ENCODE measurements at regions not wholly inside any gene's neighbourhood (a gene's known extent, or its start where the extent isn't known, plus 50 kb on each side); places are given as distances from the start of the nearest gene placed in this dataset.

GRCh38 chr9:81490605-81491331 is 198.6 kb downstream of the TLE1 start:
- no peak for DNase-seq (ENCODE audit: extremely low read depth in 1 of 2, low read depth in 1 of 2)

GRCh38 chr9:81489046-81489445 is 200.3 kb downstream of the TLE1 start:
- DNase-seq (ENCODE audit: extremely low read depth in 1 of 2, low read depth in 1 of 2), result no peak

- no peak for DNase-seq (ENCODE audit: extremely low read depth in 1 of 2, low read depth in 1 of 2)
Measured at GRCh38 chr9:81480828-81481604, 208.3 kb downstream of the TLE1 start.

- DNase-seq (ENCODE audit: extremely low read depth in 1 of 2, low read depth in 1 of 2), result no peak
Measured at GRCh38 chr9:81479573-81479972, 209.8 kb downstream of the TLE1 start.

- DNase-seq (ENCODE audit: extremely low read depth in 1 of 2, low read depth in 1 of 2), result no peak
Measured at GRCh38 chr9:81477669-81478068, 211.7 kb downstream of the TLE1 start.

GRCh38 chr9:81476813-81477490 is 212.4 kb downstream of the TLE1 start:
- DNase-seq (ENCODE audit: extremely low read depth in 1 of 2, low read depth in 1 of 2), result no peak

- no peak for DNase-seq (ENCODE audit: extremely low read depth in 1 of 2, low read depth in 1 of 2)
Measured at GRCh38 chr9:81474792-81475191, 214.6 kb downstream of the TLE1 start.

GRCh38 chr9:81474125-81474524 is 215.2 kb downstream of the TLE1 start:
- DNase-seq (ENCODE audit: extremely low read depth in 1 of 2, low read depth in 1 of 2), result no peak

- no peak for DNase-seq (ENCODE audit: extremely low read depth in 1 of 2, low read depth in 1 of 2)
Measured at GRCh38 chr9:81473708-81474107, 215.6 kb downstream of the TLE1 start.

- DNase-seq (ENCODE audit: extremely low read depth in 1 of 2, low read depth in 1 of 2), result no peak
Measured at GRCh38 chr9:81473206-81473605, 216.1 kb downstream of the TLE1 start.

- DNase-seq (ENCODE audit: extremely low read depth in 1 of 2, low read depth in 1 of 2), result no peak
Measured at GRCh38 chr9:81472701-81473100, 216.6 kb downstream of the TLE1 start.

- no peak for DNase-seq (ENCODE audit: extremely low read depth in 1 of 2, low read depth in 1 of 2)
Measured at GRCh38 chr9:81470864-81471263, 218.5 kb downstream of the TLE1 start.

- no peak for DNase-seq (ENCODE audit: extremely low read depth in 1 of 2, low read depth in 1 of 2)
Measured at GRCh38 chr9:81468084-81468595, 221.2 kb downstream of the TLE1 start.

GRCh38 chr9:81466981-81467380 is 222.4 kb downstream of the TLE1 start:
- DNase-seq (ENCODE audit: extremely low read depth in 1 of 2, low read depth in 1 of 2), result no peak

GRCh38 chr9:81465468-81466011 is 223.8 kb downstream of the TLE1 start:
- no peak for DNase-seq (ENCODE audit: extremely low read depth in 1 of 2, low read depth in 1 of 2)

- no peak for DNase-seq (ENCODE audit: extremely low read depth in 1 of 2, low read depth in 1 of 2)
Measured at GRCh38 chr9:81462801-81463200, 226.5 kb downstream of the TLE1 start.

GRCh38 chr9:81461196-81461595 is 228.2 kb downstream of the TLE1 start:
- DNase-seq (ENCODE audit: extremely low read depth in 1 of 2, low read depth in 1 of 2), result no peak

- no peak for DNase-seq (ENCODE audit: extremely low read depth in 1 of 2, low read depth in 1 of 2)
Measured at GRCh38 chr9:81460693-81461092, 228.7 kb downstream of the TLE1 start.

- no peak for DNase-seq (ENCODE audit: extremely low read depth in 1 of 2, low read depth in 1 of 2)
Measured at GRCh38 chr9:81459591-81459990, 229.8 kb downstream of the TLE1 start.

- DNase-seq (ENCODE audit: extremely low read depth in 1 of 2, low read depth in 1 of 2), result no peak
Measured at GRCh38 chr9:81456431-81457006, 232.8 kb downstream of the TLE1 start.
